ENCODE measurements at regions not wholly inside any gene's neighbourhood (a gene's known extent, or its start where the extent isn't known, plus 50 kb on each side); places are given as distances from the start of the nearest gene placed in this dataset.

GRCh38 chr16:26510924-26511323 lies 555.8 kb upstream of the C16orf82 start:
- TF ChIP-seq CTCF (IDR thresholded peaks at IDR 0.05; ENCODE audit: control insufficient read depth, extremely low read depth, insufficient read depth), result no peak
- H3K4me3 ChIP-seq (ENCODE audit: low read depth, low read length), result no peak overlapping the region
- DNase-seq (ENCODE audit: low read depth), result no peak

GRCh38 chr16:26511463-26511862 lies 555.3 kb upstream of the C16orf82 start:
- no peak for TF ChIP-seq CTCF (IDR thresholded peaks at IDR 0.05; ENCODE audit: control insufficient read depth, extremely low read depth, insufficient read depth)
- no peak overlapping the region for H3K4me3 ChIP-seq (ENCODE audit: low read depth, low read length)
- no peak for DNase-seq (ENCODE audit: low read depth)

- TF ChIP-seq CTCF (IDR thresholded peaks at IDR 0.05; ENCODE audit: control insufficient read depth, extremely low read depth, insufficient read depth), result no peak
- DNase-seq (ENCODE audit: low read depth), result no peak
- H3K4me3 ChIP-seq (ENCODE audit: low read depth, low read length), result no peak overlapping the region
These were observed 545.1 kb upstream of the C16orf82 start for GRCh38 chr16:26521626-26522025.

GRCh38 chr16:26524281-26524680 lies 542.4 kb upstream of the C16orf82 start:
- DNase-seq (ENCODE audit: low read depth), result no peak
- no peak overlapping the region for H3K4me3 ChIP-seq (ENCODE audit: low read depth, low read length)
- TF ChIP-seq CTCF (IDR thresholded peaks at IDR 0.05; ENCODE audit: control insufficient read depth, extremely low read depth, insufficient read depth), result no peak

GRCh38 chr16:26524846-26525245 lies 541.9 kb upstream of the C16orf82 start:
- DNase-seq (ENCODE audit: low read depth), result no peak
- TF ChIP-seq CTCF (IDR thresholded peaks at IDR 0.05; ENCODE audit: control insufficient read depth, extremely low read depth, insufficient read depth), result no peak
- H3K4me3 ChIP-seq (ENCODE audit: low read depth, low read length), result no peak overlapping the region

- H3K4me3 ChIP-seq (ENCODE audit: low read depth, low read length), result no peak overlapping the region
- no peak for TF ChIP-seq CTCF (IDR thresholded peaks at IDR 0.05; ENCODE audit: control insufficient read depth, extremely low read depth, insufficient read depth)
- DNase-seq (ENCODE audit: low read depth), result no peak
These were observed 540.9 kb upstream of the C16orf82 start for GRCh38 chr16:26525856-26526255.

- DNase-seq (ENCODE audit: low read depth), result no peak
- H3K4me3 ChIP-seq (ENCODE audit: low read depth, low read length), result no peak overlapping the region
- no peak for TF ChIP-seq CTCF (IDR thresholded peaks at IDR 0.05; ENCODE audit: control insufficient read depth, extremely low read depth, insufficient read depth)
These were observed 540.1 kb upstream of the C16orf82 start for GRCh38 chr16:26526633-26527032.
